C4-2B (cell line): ENCODE measurements at regions not wholly inside any gene's neighbourhood (a gene's known extent, or its start where the extent isn't known, plus 50 kb on each side); places are given as distances from the start of the nearest gene placed in this dataset.

Source experiments
- ZFX ChIP-seq: fragments of 450-650 bp; IDR thresholded peaks from 2 replicates; pipeline ENCODE4 v1.6.1; 2017
- TF ChIP-seq, protein P1 (sequence below): fragments of 450-650 bp; conservative IDR thresholded peaks from 2 replicates; pipeline ENCODE4 v1.5.1; 2017; ENCODE audit warnings: mild to moderate bottlenecking

- TF ChIP-seq, protein P1, sequence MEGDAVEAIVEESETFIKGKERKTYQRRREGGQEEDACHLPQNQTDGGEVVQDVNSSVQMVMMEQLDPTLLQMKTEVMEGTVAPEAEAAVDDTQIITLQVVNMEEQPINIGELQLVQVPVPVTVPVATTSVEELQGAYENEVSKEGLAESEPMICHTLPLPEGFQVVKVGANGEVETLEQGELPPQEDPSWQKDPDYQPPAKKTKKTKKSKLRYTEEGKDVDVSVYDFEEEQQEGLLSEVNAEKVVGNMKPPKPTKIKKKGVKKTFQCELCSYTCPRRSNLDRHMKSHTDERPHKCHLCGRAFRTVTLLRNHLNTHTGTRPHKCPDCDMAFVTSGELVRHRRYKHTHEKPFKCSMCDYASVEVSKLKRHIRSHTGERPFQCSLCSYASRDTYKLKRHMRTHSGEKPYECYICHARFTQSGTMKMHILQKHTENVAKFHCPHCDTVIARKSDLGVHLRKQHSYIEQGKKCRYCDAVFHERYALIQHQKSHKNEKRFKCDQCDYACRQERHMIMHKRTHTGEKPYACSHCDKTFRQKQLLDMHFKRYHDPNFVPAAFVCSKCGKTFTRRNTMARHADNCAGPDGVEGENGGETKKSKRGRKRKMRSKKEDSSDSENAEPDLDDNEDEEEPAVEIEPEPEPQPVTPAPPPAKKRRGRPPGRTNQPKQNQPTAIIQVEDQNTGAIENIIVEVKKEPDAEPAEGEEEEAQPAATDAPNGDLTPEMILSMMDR: no peak
- no peak for TF ChIP-seq ZFX
Observed at GRCh38 chr3:117750674-117751269, 1041.2 kb downstream of the TUSC7 start.
